Neural cell (in vitro differentiated cells): ENCODE measurements at regions not wholly inside any gene's neighbourhood (a gene's known extent, or its start where the extent isn't known, plus 50 kb on each side); places are given as distances from the start of the nearest gene placed in this dataset.

Source experiments
- H2AFZ ChIP-seq: fragments of 200-600, 300-800 bp; sonication (generic), shearing (Covaris generic); 2 replicates; pipeline ENCODE4 v1.6.0; 2014; ENCODE audit warnings: low read depth, mild to moderate bottlenecking, antibody characterized with exemption, low read length, moderate library complexity
- H3F3A ChIP-seq: fragments of 200-600 bp; shearing (Covaris generic); 2 replicates; pipeline ENCODE4 v1.6.1; 2016; ENCODE audit warnings: mild to moderate bottlenecking, moderate library complexity, mixed read lengths, antibody characterized with exemption, low read length; ENCODE audit not compliant: insufficient read depth, poor library complexity, severe bottlenecking
- H3K27ac ChIP-seq: fragments of 200-600, 300-800 bp; sonication (generic), shearing (Covaris generic); 2 replicates; pipeline ENCODE4 v1.5.1; 2014; ENCODE audit warnings: mild to moderate bottlenecking, low read length, moderate library complexity
- H3K27me3 ChIP-seq: fragments of 300-800, 200-600 bp; sonication (generic), shearing (Covaris generic); 2 replicates; pipeline ENCODE4 v1.6.0; 2014; ENCODE audit warnings: mild to moderate bottlenecking, low read depth, low read length, moderate library complexity; ENCODE audit not compliant: insufficient read depth
- H3K36me3 ChIP-seq: fragments of 300-800, 200-600 bp; sonication (generic), shearing (Covaris generic); 2 replicates; pipeline ENCODE4 v1.5.1; 2014; ENCODE audit warnings: mild to moderate bottlenecking, antibody characterized with exemption, low read length, moderate library complexity; ENCODE audit not compliant: insufficient read depth
- H3K4me2 ChIP-seq: fragments of 300-800, 200-600 bp; sonication (generic), shearing (Covaris generic); 2 replicates; pipeline ENCODE4 v1.6.0; 2014; ENCODE audit warnings: mild to moderate bottlenecking, low read length
- H3K4me3 ChIP-seq: fragments of 300-800, 200-600 bp; sonication (generic), shearing (Covaris generic); 2 replicates; pipeline ENCODE4 v1.5.1; 2014; ENCODE audit warnings: mild to moderate bottlenecking, low read length, moderate library complexity
- H3K79me2 ChIP-seq: fragments of 200-600 bp; shearing (Covaris generic); replicated peaks from 2 replicates; pipeline ENCODE4 v1.6.0; 2014; ENCODE audit warnings: mild to moderate bottlenecking, low read length, moderate library complexity; ENCODE audit not compliant: insufficient read depth
- H3K9ac ChIP-seq: fragments of 300-800, 200-600 bp; sonication (generic), shearing (Covaris generic); 2 replicates; pipeline ENCODE4 v1.6.1; 2016; ENCODE audit warnings: mild to moderate bottlenecking, low read length, mixed read lengths
- H3K9me2 ChIP-seq: fragments of 200-600 bp; shearing (Covaris generic); 2 replicates; pipeline ENCODE4 v1.6.1; 2016; ENCODE audit warnings: mild to moderate bottlenecking, low read length, mixed read lengths; ENCODE audit not compliant: insufficient read depth
- H3K9me3 ChIP-seq: fragments of 200-600, 300-800 bp; sonication (generic), shearing (Covaris generic); 2 replicates; pipeline ENCODE4 v1.6.1; 2016; ENCODE audit warnings: mild to moderate bottlenecking, mixed run types, low read length, moderate library complexity, mixed read lengths
- H4K20me1 ChIP-seq: fragments of 200-600 bp; shearing (Covaris generic); 2 replicates; pipeline ENCODE4 v1.6.1; 2016; ENCODE audit warnings: mild to moderate bottlenecking, mixed run types; ENCODE audit not compliant: insufficient read depth
- EP300 ChIP-seq: fragments of 450-650 bp; conservative IDR thresholded peaks from 2 replicates; pipeline ENCODE4 v1.6.1; 2014; ENCODE audit warnings: antibody characterized with exemption, mild to moderate bottlenecking, moderate library complexity; ENCODE audit not compliant: poor library complexity, severe bottlenecking
- EZH2 ChIP-seq: fragments of 200-600, 300-800 bp; shearing (Covaris generic), sonication (generic); IDR thresholded peaks from 2 replicates; pipeline ENCODE4 v1.6.1; 2014; ENCODE audit warnings: antibody characterized with exemption, low read length, borderline replicate concordance, mild to moderate bottlenecking; ENCODE audit not compliant: insufficient read depth, poor library complexity, severe bottlenecking
- MXI1 ChIP-seq: fragments of 450-650 bp; conservative IDR thresholded peaks from 2 replicates; pipeline ENCODE4 v1.6.1; 2014; ENCODE audit warnings: antibody characterized with exemption, mild to moderate bottlenecking; ENCODE audit not compliant: poor library complexity, severe bottlenecking
- POLR2AphosphoS5 ChIP-seq: IDR thresholded peaks from 2 replicates; pipeline ENCODE4 v1.6.1; 2012
- RAD21 ChIP-seq: fragments of 450-650 bp; conservative IDR thresholded peaks from 2 replicates; pipeline ENCODE4 v1.6.1; 2014; ENCODE audit warnings: antibody characterized with exemption, mild to moderate bottlenecking, moderate library complexity
- SMC3 ChIP-seq: fragments of 450-650 bp; conservative IDR thresholded peaks from 2 replicates; pipeline ENCODE4 v1.6.1; 2014; ENCODE audit warnings: antibody characterized with exemption, mild to moderate bottlenecking, moderate library complexity; ENCODE audit not compliant: poor library complexity
- TAF1 ChIP-seq: IDR thresholded peaks from 2 replicates; pipeline ENCODE4 v1.6.1; 2012; ENCODE audit warnings: low read depth
- TF ChIP-seq, protein P1 (sequence below): fragments of 450-650 bp; IDR thresholded peaks from 2 replicates; pipeline ENCODE4 v1.5.1; 2014; ENCODE audit warnings: antibody characterized with exemption, mild to moderate bottlenecking, moderate library complexity; ENCODE audit not compliant: poor library complexity, severe bottlenecking
- TF ChIP-seq, protein P2 (sequence below): IDR thresholded peaks from 2 replicates; pipeline ENCODE4 v1.6.1; 2012; ENCODE audit warnings: borderline replicate concordance

DNA sequence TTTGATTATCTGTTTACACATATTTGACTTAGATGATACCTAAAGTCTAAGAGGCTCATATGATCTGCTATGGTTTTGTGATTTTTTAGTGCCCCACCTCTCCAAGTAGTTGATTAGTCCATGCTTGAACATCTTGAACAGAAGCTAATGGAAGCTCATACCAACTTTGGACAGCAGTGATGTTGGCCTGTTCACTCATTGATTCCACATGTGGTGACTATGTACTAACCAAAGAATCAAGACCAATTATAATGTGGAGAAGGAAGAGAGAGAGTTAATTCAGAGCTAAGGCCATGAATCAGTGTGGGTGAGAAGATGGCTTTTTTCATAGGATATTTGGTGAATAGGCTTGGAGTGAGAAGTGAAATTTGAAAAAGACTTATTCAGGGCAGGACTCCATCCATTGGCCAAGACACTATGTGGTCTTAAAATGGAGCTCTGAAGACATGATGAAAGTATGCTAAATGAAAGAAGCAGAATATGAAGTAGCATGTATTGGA is 178.3 kb upstream of the TWIST2 start:
- H2AFZ ChIP-seq = no peak overlapping the region
- no peaks in the 10 kb centered on the region for H3K27me3 ChIP-seq
- no peak for TF ChIP-seq RAD21
- no peak overlapping the region for H3K4me2 ChIP-seq
- H4K20me1 ChIP-seq = no peaks in the 10 kb centered on the region
- H3K4me3 ChIP-seq = no peak overlapping the region
- H3K9me3 ChIP-seq = no peaks in the 10 kb centered on the region
- no peaks in the 10 kb centered on the region for H3K9me2 ChIP-seq
- no peaks in the 10 kb centered on the region for H3F3A ChIP-seq
- no peaks in the 10 kb centered on the region for H3K36me3 ChIP-seq
- H3K27ac ChIP-seq = no peak overlapping the region
- no peak overlapping the region for H3K9ac ChIP-seq
- H3K79me2 ChIP-seq = no peaks in the 10 kb centered on the region

DNA sequence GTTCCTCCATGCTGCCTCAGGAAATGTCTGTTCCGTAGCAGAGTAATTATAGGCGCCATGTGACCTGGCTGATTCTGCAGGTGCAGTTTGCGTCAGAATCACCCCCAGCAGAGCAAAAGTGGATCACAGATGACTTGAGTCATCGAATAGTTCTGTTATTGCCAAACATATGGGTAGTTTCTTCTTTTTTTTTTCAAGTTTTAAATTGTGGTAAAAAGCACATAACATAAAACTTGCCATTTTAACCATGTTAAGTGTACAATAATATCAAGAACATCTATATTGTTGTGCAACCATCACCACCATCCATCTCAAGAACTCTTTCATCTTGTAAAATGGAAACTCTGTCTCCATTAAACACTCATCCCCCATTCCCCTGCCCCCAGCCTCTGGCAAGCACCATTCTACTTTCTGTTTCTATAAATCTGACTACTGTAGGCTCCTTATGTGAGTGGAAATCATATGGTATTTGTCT is 177.7 kb upstream of the TWIST2 start:
- no peaks in the 10 kb centered on the region for H3K27me3 ChIP-seq
- no peaks in the 10 kb centered on the region for H3K9me3 ChIP-seq
- no peaks in the 10 kb centered on the region for H4K20me1 ChIP-seq
- no peak overlapping the region for H3K27ac ChIP-seq
- no peak overlapping the region for H3K4me2 ChIP-seq
- H2AFZ ChIP-seq = no peak overlapping the region
- no peaks in the 10 kb centered on the region for H3F3A ChIP-seq
- TF ChIP-seq EZH2 = no peak
- no peaks in the 10 kb centered on the region for H3K9me2 ChIP-seq
- no peak overlapping the region for H3K4me3 ChIP-seq
- no peak overlapping the region for H3K9ac ChIP-seq
- no peaks in the 10 kb centered on the region for H3K79me2 ChIP-seq
- H3K36me3 ChIP-seq = no peaks in the 10 kb centered on the region

GRCh38 chr2:238682536-238682935 is 165.3 kb upstream of the TWIST2 start:
- no peak overlapping the region for H3K9ac ChIP-seq
- H3F3A ChIP-seq = no peaks in the 10 kb centered on the region
- H3K4me2 ChIP-seq = no peak overlapping the region
- H3K27ac ChIP-seq = no peak overlapping the region
- no peaks in the 10 kb centered on the region for H3K9me3 ChIP-seq
- no peaks in the 10 kb centered on the region for H4K20me1 ChIP-seq
- TF ChIP-seq, protein P1, sequence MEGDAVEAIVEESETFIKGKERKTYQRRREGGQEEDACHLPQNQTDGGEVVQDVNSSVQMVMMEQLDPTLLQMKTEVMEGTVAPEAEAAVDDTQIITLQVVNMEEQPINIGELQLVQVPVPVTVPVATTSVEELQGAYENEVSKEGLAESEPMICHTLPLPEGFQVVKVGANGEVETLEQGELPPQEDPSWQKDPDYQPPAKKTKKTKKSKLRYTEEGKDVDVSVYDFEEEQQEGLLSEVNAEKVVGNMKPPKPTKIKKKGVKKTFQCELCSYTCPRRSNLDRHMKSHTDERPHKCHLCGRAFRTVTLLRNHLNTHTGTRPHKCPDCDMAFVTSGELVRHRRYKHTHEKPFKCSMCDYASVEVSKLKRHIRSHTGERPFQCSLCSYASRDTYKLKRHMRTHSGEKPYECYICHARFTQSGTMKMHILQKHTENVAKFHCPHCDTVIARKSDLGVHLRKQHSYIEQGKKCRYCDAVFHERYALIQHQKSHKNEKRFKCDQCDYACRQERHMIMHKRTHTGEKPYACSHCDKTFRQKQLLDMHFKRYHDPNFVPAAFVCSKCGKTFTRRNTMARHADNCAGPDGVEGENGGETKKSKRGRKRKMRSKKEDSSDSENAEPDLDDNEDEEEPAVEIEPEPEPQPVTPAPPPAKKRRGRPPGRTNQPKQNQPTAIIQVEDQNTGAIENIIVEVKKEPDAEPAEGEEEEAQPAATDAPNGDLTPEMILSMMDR = no peak
- no peak for TF ChIP-seq RAD21
- no peak for TF ChIP-seq EP300
- TF ChIP-seq, protein P2, sequence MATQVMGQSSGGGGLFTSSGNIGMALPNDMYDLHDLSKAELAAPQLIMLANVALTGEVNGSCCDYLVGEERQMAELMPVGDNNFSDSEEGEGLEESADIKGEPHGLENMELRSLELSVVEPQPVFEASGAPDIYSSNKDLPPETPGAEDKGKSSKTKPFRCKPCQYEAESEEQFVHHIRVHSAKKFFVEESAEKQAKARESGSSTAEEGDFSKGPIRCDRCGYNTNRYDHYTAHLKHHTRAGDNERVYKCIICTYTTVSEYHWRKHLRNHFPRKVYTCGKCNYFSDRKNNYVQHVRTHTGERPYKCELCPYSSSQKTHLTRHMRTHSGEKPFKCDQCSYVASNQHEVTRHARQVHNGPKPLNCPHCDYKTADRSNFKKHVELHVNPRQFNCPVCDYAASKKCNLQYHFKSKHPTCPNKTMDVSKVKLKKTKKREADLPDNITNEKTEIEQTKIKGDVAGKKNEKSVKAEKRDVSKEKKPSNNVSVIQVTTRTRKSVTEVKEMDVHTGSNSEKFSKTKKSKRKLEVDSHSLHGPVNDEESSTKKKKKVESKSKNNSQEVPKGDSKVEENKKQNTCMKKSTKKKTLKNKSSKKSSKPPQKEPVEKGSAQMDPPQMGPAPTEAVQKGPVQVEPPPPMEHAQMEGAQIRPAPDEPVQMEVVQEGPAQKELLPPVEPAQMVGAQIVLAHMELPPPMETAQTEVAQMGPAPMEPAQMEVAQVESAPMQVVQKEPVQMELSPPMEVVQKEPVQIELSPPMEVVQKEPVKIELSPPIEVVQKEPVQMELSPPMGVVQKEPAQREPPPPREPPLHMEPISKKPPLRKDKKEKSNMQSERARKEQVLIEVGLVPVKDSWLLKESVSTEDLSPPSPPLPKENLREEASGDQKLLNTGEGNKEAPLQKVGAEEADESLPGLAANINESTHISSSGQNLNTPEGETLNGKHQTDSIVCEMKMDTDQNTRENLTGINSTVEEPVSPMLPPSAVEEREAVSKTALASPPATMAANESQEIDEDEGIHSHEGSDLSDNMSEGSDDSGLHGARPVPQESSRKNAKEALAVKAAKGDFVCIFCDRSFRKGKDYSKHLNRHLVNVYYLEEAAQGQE = no peak
- no peak for TF ChIP-seq POLR2AphosphoS5
- no peak for TF ChIP-seq MXI1
- no peak for TF ChIP-seq SMC3
- no peak for TF ChIP-seq TAF1
- no peak for TF ChIP-seq EZH2
- H3K27me3 ChIP-seq = no peaks in the 10 kb centered on the region
- no peak overlapping the region for H2AFZ ChIP-seq
- H3K9me2 ChIP-seq = no peaks in the 10 kb centered on the region
- H3K4me3 ChIP-seq = no peak overlapping the region
- H3K36me3 ChIP-seq = no peaks in the 10 kb centered on the region
- H3K79me2 ChIP-seq = no peaks in the 10 kb centered on the region
